GM23338 (cell line): ENCODE measurements at regions not wholly inside any gene's neighbourhood (a gene's known extent, or its start where the extent isn't known, plus 50 kb on each side); places are given as distances from the start of the nearest gene placed in this dataset.

Experiments used
- EZH2 ChIP-seq: fragments of 200-600 bp; sonication (generic); IDR thresholded peaks from one replicate; pipeline ENCODE4 v1.8.0; 2017; ENCODE audit warnings: antibody characterized with exemption, mild to moderate bottlenecking, low read depth; ENCODE audit not compliant: unreplicated experiment
- POLR2AphosphoS5 ChIP-seq: IDR thresholded peaks from 2 replicates; pipeline ENCODE4 v1.6.1; 2016; ENCODE audit warnings: antibody characterized with exemption, low read depth
- TF ChIP-seq, protein P1 (sequence below), 2 experiments: fragments of 200-600 bp in 1 of 2; sonication (generic) in 1 of 2; conservative IDR thresholded peaks; 2 replicates each; pipeline versions ENCODE4 v1.5.1 to v1.6.1; 2016 to 2017; ENCODE audit warnings: antibody characterized with exemption in 2 of 2, low read depth in 2 of 2, mild to moderate bottlenecking in 2 of 2, moderate library complexity in 1 of 2
- TF ChIP-seq, protein P2 (sequence below): IDR thresholded peaks from one replicate; pipeline ENCODE4 v1.6.1; 2018; ENCODE audit warnings: antibody characterized with exemption; ENCODE audit not compliant: unreplicated experiment
- TF ChIP-seq, protein P3 (sequence below): fragments of 250-450 bp; sonication (Bioruptor Pico); IDR thresholded peaks from 2 replicates; pipeline ENCODE4 v1.5.0; 2020; ENCODE audit warnings: mild to moderate bottlenecking, moderate library complexity

DNA sequence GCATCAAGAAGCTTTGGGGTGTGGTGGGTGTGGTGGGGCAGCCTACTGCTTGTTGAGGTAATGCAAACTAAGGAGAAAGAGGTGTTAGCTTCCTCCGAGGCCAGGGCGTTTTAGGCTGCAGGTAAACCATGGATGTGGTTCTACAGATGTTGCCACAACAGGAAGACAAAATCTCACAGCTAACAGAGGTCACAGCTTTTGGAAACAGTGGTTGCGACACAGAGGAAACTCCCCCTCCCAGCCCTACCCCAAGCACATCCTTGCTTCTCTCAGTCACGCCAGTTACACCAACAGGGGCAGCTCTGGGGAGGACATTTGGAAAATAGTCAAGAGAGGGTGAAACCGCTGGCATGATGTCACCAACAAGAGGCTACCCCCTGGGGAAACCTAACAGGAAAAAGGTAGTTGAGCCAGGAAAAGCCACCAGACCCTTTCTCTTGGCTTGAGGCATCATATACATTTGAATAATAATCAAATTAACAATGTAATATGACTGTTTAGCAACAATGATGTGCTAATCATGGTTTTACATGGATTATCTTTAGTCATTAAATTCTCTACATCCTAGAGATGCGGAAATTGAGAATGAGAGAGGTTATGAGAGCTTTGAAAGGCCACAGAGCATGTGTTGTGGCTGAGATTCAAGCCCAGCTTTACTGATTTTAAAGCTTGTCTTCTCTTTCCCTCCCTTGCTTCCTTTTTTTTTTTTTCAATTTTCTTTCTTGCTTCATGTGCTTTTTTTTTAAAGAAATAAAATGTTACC is 82.2 kb upstream of the IL12B start:
- TF ChIP-seq, protein P1, sequence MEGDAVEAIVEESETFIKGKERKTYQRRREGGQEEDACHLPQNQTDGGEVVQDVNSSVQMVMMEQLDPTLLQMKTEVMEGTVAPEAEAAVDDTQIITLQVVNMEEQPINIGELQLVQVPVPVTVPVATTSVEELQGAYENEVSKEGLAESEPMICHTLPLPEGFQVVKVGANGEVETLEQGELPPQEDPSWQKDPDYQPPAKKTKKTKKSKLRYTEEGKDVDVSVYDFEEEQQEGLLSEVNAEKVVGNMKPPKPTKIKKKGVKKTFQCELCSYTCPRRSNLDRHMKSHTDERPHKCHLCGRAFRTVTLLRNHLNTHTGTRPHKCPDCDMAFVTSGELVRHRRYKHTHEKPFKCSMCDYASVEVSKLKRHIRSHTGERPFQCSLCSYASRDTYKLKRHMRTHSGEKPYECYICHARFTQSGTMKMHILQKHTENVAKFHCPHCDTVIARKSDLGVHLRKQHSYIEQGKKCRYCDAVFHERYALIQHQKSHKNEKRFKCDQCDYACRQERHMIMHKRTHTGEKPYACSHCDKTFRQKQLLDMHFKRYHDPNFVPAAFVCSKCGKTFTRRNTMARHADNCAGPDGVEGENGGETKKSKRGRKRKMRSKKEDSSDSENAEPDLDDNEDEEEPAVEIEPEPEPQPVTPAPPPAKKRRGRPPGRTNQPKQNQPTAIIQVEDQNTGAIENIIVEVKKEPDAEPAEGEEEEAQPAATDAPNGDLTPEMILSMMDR (conservative IDR thresholded peaks at IDR 0.05; ENCODE audit: low read depth in 2 of 2), result no peak
- TF ChIP-seq POLR2AphosphoS5, result no peak
- TF ChIP-seq EZH2, result no peak
- TF ChIP-seq, protein P2, sequence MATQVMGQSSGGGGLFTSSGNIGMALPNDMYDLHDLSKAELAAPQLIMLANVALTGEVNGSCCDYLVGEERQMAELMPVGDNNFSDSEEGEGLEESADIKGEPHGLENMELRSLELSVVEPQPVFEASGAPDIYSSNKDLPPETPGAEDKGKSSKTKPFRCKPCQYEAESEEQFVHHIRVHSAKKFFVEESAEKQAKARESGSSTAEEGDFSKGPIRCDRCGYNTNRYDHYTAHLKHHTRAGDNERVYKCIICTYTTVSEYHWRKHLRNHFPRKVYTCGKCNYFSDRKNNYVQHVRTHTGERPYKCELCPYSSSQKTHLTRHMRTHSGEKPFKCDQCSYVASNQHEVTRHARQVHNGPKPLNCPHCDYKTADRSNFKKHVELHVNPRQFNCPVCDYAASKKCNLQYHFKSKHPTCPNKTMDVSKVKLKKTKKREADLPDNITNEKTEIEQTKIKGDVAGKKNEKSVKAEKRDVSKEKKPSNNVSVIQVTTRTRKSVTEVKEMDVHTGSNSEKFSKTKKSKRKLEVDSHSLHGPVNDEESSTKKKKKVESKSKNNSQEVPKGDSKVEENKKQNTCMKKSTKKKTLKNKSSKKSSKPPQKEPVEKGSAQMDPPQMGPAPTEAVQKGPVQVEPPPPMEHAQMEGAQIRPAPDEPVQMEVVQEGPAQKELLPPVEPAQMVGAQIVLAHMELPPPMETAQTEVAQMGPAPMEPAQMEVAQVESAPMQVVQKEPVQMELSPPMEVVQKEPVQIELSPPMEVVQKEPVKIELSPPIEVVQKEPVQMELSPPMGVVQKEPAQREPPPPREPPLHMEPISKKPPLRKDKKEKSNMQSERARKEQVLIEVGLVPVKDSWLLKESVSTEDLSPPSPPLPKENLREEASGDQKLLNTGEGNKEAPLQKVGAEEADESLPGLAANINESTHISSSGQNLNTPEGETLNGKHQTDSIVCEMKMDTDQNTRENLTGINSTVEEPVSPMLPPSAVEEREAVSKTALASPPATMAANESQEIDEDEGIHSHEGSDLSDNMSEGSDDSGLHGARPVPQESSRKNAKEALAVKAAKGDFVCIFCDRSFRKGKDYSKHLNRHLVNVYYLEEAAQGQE, result no peak
- TF ChIP-seq, protein P3, sequence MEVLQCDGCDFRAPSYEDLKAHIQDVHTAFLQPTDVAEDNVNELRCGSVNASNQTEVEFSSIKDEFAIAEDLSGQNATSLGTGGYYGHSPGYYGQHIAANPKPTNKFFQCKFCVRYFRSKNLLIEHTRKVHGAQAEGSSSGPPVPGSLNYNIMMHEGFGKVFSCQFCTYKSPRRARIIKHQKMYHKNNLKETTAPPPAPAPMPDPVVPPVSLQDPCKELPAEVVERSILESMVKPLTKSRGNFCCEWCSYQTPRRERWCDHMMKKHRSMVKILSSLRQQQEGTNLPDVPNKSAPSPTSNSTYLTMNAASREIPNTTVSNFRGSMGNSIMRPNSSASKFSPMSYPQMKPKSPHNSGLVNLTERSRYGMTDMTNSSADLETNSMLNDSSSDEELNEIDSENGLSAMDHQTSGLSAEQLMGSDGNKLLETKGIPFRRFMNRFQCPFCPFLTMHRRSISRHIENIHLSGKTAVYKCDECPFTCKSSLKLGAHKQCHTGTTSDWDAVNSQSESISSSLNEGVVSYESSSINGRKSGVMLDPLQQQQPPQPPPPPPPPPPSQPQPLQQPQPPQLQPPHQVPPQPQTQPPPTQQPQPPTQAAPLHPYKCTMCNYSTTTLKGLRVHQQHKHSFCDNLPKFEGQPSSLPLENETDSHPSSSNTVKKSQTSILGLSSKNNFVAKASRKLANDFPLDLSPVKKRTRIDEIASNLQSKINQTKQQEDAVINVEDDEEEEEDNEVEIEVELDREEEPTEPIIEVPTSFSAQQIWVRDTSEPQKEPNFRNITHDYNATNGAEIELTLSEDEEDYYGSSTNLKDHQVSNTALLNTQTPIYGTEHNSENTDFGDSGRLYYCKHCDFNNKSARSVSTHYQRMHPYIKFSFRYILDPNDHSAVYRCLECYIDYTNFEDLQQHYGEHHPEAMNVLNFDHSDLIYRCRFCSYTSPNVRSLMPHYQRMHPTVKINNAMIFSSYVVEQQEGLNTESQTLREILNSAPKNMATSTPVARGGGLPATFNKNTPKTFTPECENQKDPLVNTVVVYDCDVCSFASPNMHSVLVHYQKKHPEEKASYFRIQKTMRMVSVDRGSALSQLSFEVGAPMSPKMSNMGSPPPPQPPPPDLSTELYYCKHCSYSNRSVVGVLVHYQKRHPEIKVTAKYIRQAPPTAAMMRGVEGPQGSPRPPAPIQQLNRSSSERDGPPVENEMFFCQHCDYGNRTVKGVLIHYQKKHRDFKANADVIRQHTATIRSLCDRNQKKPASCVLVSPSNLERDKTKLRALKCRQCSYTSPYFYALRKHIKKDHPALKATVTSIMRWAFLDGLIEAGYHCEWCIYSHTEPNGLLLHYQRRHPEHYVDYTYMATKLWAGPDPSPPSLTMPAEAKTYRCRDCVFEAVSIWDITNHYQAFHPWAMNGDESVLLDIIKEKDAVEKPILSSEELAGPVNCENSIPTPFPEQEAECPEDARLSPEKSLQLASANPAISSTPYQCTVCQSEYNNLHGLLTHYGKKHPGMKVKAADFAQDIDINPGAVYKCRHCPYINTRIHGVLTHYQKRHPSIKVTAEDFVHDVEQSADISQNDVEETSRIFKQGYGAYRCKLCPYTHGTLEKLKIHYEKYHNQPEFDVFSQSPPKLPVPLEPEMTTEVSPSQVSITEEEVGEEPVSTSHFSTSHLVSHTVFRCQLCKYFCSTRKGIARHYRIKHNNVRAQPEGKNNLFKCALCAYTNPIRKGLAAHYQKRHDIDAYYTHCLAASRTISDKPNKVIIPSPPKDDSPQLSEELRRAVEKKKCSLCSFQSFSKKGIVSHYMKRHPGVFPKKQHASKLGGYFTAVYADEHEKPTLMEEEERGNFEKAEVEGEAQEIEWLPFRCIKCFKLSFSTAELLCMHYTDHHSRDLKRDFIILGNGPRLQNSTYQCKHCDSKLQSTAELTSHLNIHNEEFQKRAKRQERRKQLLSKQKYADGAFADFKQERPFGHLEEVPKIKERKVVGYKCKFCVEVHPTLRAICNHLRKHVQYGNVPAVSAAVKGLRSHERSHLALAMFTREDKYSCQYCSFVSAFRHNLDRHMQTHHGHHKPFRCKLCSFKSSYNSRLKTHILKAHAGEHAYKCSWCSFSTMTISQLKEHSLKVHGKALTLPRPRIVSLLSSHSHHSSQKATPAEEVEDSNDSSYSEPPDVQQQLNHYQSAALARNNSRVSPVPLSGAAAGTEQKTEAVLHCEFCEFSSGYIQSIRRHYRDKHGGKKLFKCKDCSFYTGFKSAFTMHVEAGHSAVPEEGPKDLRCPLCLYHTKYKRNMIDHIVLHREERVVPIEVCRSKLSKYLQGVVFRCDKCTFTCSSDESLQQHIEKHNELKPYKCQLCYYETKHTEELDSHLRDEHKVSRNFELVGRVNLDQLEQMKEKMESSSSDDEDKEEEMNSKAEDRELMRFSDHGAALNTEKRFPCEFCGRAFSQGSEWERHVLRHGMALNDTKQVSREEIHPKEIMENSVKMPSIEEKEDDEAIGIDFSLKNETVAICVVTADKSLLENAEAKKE, result no peak
